ENCODE measurements at regions not wholly inside any gene's neighbourhood (a gene's known extent, or its start where the extent isn't known, plus 50 kb on each side); places are given as distances from the start of the nearest gene placed in this dataset.

DNA sequence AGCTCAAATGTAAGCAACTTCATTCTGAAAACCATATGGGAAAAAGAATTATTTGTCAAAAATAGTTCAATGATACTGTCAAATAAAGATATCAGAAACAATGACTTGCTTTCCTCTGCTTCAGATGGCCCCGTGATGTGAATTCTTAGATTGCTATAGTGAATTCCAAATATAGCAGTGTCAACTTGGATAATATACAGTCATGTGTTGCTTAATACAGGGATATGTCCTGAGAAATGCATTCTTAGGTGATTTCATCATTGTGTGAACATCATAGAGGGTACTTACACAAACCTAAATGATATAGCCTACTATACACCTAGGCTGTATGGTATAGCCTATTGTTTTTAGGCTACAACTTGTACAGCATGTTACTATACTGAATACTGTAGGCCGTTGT is 108.7 kb upstream of the MIS18BP1 start:
- Histone ChIP-seq H3K27me3 (replicated peaks in 1 of 4; ENCODE audit: control insufficient read depth in 3 of 4, extremely low read depth in 1 of 4, insufficient read depth in 3 of 4, low read length in 3 of 4) (no peaks in the 10 kb centered on the region), H4K5ac (ENCODE audit: insufficient read length, low read depth, low read length) (no peak overlapping the region), H3K36me3 (ENCODE audit: control insufficient read depth in 2 of 4, insufficient read depth in 4 of 4, low read length in 3 of 4) (no peaks in the 10 kb centered on the region), H3K23ac (ENCODE audit: insufficient read length) (no peak overlapping the region), H3K56ac (replicated peaks; ENCODE audit: insufficient read length, low read depth, low read length) (no peak overlapping the region), H3K14ac (ENCODE audit: insufficient read length) (no peak overlapping the region), H4K8ac (ENCODE audit: extremely low read depth, insufficient read depth, low read length) (no peak overlapping the region), H3K4ac (replicated peaks; ENCODE audit: insufficient read length, low read depth, low read length) (no peak overlapping the region), H2BK120ac (replicated peaks; ENCODE audit: low read depth, low read length) (no peak overlapping the region), H3K18ac (ENCODE audit: extremely low read depth, low read length) (no peak overlapping the region), H3K27ac (ENCODE audit: low read depth, low read length) (no peak overlapping the region), H3K4me3 (ENCODE audit: extremely low read depth in 1 of 4, insufficient read depth in 2 of 4, low read depth in 3 of 4, low read length in 4 of 4) (no peak overlapping the region), H3K23me2 (ENCODE audit: low read depth, low read length) (no peaks in the 10 kb centered on the region), H3K79me1 (ENCODE audit: low read depth, low read length) (no peaks in the 10 kb centered on the region), H2BK15ac (ENCODE audit: low read length) (no peak overlapping the region), H2AK5ac (ENCODE audit: low read depth, low read length) (no peak overlapping the region), H2AFZ (ENCODE audit: low read length) (no peak overlapping the region), H3K4me1 (replicated peaks in 1 of 4; ENCODE audit: control insufficient read depth in 3 of 4, insufficient read depth in 4 of 4, low read length in 3 of 4) (no peaks in the 10 kb centered on the region), H4K20me1 (replicated peaks in 1 of 2; ENCODE audit: control insufficient read depth in 1 of 2, insufficient read depth in 2 of 2, low read length in 2 of 2) (no peaks in the 10 kb centered on the region), H3K9me3 (ENCODE audit: insufficient read depth in 2 of 2, low read depth in 1 of 2, low read length in 1 of 2) (no peaks in the 10 kb centered on the region), H4K91ac (replicated peaks; ENCODE audit: insufficient read length, low read length) (no peak overlapping the region), H3K4me2 (ENCODE audit: insufficient read depth in 1 of 2, low read depth in 2 of 2, low read length in 2 of 2) (no peak overlapping the region), H2BK5ac (ENCODE audit: low read depth, low read length) (no peak overlapping the region), H3K79me2 (ENCODE audit: control insufficient read depth in 1 of 2, insufficient read depth in 2 of 2, low read length in 2 of 2) (no peaks in the 10 kb centered on the region), H3K9ac (replicated peaks in 1 of 4; ENCODE audit: extremely low read depth in 1 of 4, low read depth in 3 of 4, low read length in 3 of 4) (no peak overlapping the region), H2BK12ac (ENCODE audit: low read depth, low read length) (no peak overlapping the region), H2BK20ac (ENCODE audit: low read length) (no peak overlapping the region)
- TF ChIP-seq NANOG (IDR thresholded peaks at IDR 0.05; ENCODE audit: insufficient read depth, low read depth, low read length, poor library complexity, severe bottlenecking), result no peak
- no peak for TF ChIP-seq RFX5 (IDR thresholded peaks at IDR 0.05; ENCODE audit: borderline replicate concordance, low read depth, low read length)
- no peak for TF ChIP-seq JUND (IDR thresholded peaks at IDR 0.05; ENCODE audit: low read length)
- no peak for TF ChIP-seq CREB1 (IDR thresholded peaks at IDR 0.05)
- no peak for TF ChIP-seq KDM4A (IDR thresholded peaks at IDR 0.05; ENCODE audit: low read depth, low read length, severe bottlenecking)
- no peak for TF ChIP-seq BCL11A (IDR thresholded peaks at IDR 0.05; ENCODE audit: low read depth in 2 of 2, low read length in 2 of 2)
- no peak for TF ChIP-seq FOSL1 (IDR thresholded peaks at IDR 0.05; ENCODE audit: insufficient read depth, low read depth, low read length)
- TF ChIP-seq CTBP2 (IDR thresholded peaks at IDR 0.05; ENCODE audit: borderline replicate concordance, insufficient read depth, insufficient read length, low read length), result no peak
- TF ChIP-seq, protein P1, sequence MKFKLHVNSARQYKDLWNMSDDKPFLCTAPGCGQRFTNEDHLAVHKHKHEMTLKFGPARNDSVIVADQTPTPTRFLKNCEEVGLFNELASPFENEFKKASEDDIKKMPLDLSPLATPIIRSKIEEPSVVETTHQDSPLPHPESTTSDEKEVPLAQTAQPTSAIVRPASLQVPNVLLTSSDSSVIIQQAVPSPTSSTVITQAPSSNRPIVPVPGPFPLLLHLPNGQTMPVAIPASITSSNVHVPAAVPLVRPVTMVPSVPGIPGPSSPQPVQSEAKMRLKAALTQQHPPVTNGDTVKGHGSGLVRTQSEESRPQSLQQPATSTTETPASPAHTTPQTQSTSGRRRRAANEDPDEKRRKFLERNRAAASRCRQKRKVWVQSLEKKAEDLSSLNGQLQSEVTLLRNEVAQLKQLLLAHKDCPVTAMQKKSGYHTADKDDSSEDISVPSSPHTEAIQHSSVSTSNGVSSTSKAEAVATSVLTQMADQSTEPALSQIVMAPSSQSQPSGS (IDR thresholded peaks at IDR 0.05; ENCODE audit: low read length), result no peak
- no peak for TF ChIP-seq ZNF274 (IDR thresholded peaks at IDR 0.05; ENCODE audit: borderline replicate concordance, extremely low read depth, low read length)
- no peak for TF ChIP-seq POU5F1 (IDR thresholded peaks at IDR 0.05; ENCODE audit: low read depth, low read length)
- TF ChIP-seq POLR2AphosphoS5 (IDR thresholded peaks at IDR 0.05; ENCODE audit: low read depth, low read length), result no peak
- ChIA-PET POLR2A (ENCODE audit: partially characterized antibody) (no interaction called here), CTCF (ENCODE audit: partially characterized antibody) (no interaction called here)
- WGBS, 2 experiments (ENCODE audit: extremely low coverage in 1 of 2, insufficient coverage in 1 of 2, insufficient read length in 1 of 2, insufficient replicate concordance in 2 of 2, low coverage in 1 of 2, low lambda C conversion rate in 2 of 2, missing lambda C conversion rate in 1 of 2), result 88% methylated on average over 2 of the region's 2 CpGs; no CpG with 5 or more reads in 1 of the 2 experiments
- FAIRE-seq, result no peak
- no peak for DNase-seq (ENCODE audit: low read depth in 1 of 2, low spot score in 2 of 2)

Data from H1 (cell line).